Left cardiac atrium (tissue), 4 donors: ENCODE measurements at regions not wholly inside any gene's neighbourhood (a gene's known extent, or its start where the extent isn't known, plus 50 kb on each side); places are given as distances from the start of the nearest gene placed in this dataset.
"Not testable (repeated sequence)": the region's sequence is repeated elsewhere in the genome, so short reads cannot be mapped to it uniquely, and the experiment has no call there.

Experiments used
- ATAC-seq, 2 donors: fragments of 200-7000 bp; cut with Tn5 transposase; one replicate each; pipeline ENCODE4 v1.9.1; 2020; ENCODE audit warnings: mild to moderate bottlenecking in 2 of 2, moderate library complexity in 2 of 2
- DNase-seq: peaks from one replicate; pipeline ENCODE4 v3.0.0-alpha.2; 2020
- intact Hi-C, 2 donors: fragments of 100-400 bp; cut with DNase I; formaldehyde crosslinking; loops; one replicate each; pipeline versions ENCODE4 v1.14.1 to v1.15.1; 2022 to 2023
- donor health status: DM: no; HTN: yes; CAD: no.
- donor health status: DM: no; HTN: yes; CAD: no; lungs with severe emphysema.
- donor health status: DM: yes; HTN: yes; CAD: no.
- donor health status: Dilated cardiomyopathy.

DNA sequence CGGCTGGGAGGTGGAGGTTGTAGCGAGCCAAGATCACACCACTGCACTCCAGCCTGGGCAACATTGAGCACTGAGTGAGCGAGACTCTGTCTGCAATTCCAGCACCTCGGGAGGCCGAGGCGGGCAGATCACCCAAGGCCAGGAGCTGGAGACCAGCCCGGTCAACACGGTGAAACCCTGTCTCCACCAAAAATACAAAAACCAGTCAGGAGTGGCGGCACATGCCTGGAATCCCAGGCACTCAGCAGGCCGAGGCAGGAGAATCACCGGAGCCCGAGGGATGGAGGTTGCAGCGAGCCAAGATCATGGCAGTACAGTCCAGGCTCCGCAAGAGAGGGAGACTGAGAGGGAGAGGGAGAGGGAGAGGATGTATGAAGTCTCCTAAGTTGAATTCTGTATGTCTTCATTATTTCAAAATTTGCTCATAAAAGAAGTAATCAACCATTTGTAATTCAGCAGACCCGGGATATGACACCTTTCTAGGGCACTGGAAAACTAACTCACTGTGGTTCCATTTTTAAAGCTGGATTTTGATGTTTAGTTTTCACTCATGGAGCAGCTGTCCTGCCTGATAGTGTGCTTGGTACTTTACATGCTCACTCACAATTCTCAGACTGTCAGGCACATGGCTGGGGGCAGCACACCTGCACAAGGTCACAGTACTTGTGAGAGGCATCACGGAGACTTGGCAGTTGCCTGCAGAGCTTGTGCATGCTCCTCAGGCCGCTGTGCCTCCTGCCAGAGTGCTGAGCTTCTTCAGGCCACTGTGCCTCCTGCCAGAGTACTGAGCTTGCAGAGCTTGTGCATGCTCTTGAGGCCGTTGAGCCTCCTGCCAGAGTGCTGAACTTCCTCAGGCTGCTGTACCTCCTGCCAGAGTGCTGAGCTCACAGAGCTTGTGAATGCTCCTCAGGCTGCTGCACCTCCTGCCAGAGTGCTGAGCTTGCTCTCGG, 106.2 kb downstream of the ERMARD start:
- intact Hi-C loops: no loop called here
- DNase-seq: no peak
- ATAC-seq: no peak

DNA sequence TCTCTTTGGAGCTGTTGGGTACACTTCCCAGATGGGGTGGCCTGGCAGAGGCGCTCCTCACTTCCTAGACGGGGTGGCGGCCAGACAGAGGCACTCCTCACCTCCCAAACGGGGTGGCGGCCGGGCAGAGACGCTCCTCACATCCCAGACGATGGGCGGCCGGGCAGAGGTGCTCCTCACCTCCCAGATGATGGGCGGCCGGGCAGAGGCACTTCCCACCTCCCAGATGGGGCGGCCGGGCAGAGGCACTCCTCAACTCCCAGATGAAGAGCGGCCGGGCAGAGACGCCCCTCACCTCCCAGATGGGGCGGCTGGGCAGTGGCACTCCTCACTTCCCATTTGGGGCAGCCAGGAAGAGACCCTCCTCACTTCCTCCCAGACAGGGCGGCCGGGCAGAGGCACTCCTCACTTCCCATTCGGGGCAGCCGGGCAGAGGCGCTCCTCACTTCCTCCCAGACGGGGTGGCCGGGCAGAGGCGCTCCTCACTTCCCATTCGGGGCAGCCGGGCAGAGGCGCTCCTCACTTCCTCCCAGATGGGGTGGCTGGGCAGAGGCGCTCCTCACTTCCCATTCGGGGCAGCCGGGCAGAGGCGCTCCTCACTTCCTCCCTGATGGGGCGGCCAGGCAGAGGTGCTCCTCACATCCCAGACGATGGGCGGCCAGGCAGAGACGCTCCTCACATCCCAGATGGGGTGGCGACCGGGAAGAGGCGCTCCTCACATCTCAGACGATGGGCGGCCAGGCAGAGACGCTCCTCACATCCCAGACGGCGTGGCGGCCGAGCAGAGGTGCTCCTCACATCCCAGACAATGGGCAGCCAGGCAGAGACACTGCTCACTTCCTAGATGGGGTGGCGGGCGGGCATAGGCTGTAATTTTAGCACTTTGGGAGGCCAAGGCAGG, 105.3 kb downstream of the ERMARD start:
- intact Hi-C loops, DNase-seq, ATAC-seq: not testable (repeated sequence)

DNA sequence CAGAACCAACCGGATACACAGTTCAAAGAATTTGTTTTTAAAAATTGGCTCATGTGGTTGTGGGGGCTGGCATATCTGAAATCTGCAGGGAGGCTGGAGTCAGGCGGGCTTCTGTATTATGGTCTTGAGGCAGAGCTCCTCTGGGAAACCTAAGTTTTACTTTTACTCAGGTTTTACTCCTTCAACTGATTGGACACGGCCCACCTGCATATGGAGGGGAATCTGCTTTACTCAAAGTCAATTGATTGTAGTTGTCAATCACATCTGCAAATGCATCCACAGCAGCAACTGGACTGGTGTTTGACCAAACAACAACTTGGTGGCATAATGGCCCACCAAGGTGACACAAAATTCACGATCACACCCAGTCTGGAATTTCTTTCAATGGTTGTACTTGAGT, 103.4 kb downstream of the ERMARD start:
- intact Hi-C loops: no loop called here
- DNase-seq (no peak), ATAC-seq (no peak)

DNA sequence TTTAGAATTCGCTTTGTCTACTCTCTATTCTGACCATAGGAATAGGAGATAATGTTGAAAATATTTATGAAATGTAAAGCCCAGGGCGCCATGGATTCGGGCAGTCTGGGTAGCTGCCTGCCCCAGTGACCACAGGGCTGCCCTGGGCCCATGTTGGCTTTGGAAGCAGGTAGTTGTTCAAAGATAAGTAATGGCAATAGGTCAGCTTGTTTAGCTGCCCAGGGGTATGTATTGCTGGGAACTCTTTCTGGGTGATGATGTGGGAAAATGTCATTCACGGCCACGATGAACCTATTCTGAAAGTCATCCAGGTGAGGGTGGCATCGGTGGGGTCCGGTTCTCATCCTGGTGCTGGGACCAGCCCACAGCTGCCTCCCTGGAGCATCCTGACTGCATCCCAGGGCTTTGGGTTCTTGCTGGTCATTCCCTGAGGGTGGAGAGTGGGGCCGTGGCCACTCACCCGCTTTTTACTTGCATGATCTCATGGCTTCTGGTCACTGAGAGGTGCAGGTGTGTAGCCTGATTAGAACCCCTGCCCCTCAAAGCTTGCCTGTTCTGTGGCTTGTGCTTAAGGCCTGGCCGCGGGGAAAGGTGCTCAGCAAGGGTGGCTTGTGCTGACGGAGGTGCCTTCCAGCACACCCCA, 102.8 kb downstream of the ERMARD start:
- intact Hi-C loops: no loop called here
- ATAC-seq (no peak), DNase-seq (no peak)

DNA sequence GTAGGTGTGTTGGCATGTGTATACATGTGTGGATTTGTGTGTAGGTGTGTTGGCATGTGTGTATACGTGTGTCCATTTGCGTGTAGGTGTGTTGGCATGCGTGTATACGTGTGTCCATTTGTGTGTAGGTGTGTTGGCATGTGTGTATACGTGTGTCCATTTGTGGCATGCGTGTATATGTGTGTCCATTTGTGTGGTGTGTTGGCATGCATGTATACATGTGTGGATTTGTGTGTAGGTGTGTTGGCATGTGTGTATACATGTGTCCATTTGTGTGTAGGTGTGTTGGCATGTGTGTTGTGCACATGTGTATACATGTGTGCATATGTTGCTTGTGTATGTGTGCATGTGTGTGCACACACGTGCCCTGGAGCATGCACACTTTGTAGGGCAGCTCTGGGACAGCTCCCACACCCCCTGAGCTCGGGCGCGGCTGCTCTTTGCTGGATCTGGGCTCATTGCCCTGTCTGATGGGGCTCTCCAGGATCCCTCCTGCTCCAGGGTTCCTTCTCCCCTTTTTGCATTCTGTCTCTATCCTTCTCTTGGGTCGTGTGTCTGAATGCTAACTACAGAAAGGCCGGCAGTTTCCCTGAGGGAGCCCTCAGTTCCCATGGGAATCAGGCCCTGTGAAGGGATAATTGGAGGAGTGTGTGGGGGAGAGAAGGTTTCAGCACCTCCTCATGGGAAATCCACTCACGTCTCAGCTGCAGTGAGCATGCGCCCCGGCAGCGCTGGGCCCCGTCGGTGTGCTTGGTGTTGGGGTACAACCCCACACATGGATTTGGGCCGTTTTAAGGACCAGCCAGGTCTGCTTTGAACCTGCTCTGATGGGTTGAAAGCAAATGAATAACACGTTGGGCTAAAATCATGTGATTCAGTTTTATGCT, 102.0 kb downstream of the ERMARD start:
- no peak for DNase-seq
- ATAC-seq: no peak
- intact Hi-C loops: no loop called here

DNA sequence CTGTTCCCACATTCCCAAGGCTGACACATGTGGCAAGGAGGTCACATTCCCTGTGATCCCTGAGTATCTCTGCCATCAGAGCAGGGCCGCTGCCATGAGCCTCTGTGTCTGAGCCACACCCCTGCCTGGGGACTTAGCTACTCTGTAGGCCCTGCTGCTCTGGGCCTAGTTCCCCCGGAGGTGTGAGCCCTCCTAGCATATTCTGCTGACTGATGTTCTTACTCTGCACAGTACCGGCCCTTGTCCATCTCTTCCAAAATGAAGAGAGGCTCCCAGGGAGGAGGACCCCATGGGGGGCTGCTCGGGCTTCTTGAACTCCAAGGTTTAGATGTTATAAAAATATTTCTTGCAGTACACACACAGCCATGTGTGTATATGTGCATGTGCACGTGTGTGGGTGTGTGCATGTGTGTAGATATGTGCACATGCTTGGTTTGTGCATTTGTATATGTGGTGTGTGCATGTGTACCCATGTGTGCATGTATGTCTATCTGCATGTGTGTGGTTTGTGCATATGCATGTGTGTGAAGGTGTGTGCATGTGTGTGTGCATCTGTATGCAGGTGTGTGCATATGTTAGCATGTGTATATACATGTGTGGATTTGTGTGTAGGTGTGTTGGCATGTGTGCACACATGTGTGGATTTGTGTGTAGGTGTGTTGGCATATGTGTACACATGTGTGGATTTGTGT, 101.2 kb downstream of the ERMARD start:
- ATAC-seq (peak in 1 of 2 donors; percentile 36), DNase-seq (no peak)
- intact Hi-C loops: no loop called here

DNA sequence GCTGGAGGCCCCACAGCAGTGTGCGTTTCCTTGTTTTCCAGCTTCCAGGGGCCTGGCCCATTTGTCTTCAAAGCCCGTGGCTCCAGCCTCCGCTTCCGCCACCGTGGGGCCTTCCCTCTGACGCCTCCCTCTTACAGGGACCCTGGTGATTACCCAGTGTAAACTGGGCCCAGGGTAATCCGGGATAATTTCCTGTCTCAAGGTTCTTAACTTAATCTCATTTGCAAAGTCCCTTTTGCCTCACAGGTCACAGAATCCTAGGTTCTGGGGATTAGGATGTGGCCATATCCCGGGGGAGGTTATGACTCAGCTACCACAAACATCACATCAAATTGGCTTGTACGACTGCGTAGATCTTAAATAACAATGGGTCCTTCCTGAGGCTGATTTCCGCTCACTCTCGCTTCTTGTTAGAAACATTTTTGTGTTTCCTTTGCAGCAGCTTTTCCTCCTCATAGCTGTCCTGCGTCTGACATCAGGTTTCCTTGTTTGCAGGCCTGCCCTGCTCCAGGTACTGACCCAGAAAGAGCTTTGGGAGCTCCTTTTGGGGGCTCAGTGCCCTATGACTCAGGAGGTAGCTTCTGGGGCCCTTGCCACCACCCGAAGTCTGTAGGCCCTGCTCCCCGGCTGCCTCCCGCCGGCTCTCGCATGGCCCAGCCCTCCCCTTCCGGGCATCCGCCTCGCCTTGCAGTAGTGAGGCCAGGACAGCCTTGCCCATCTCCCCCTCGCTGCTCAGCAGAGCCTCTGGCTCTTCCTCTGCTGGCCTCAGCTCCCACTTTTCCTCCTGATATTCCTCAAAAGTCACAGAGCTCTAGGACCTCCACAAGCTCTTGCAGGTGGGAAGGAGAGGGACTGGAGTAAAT, 100.5 kb downstream of the ERMARD start:
- DNase-seq (peak; percentile 57), ATAC-seq (peak; percentile 70 to 74)
- intact Hi-C loops: no loop called here

DNA sequence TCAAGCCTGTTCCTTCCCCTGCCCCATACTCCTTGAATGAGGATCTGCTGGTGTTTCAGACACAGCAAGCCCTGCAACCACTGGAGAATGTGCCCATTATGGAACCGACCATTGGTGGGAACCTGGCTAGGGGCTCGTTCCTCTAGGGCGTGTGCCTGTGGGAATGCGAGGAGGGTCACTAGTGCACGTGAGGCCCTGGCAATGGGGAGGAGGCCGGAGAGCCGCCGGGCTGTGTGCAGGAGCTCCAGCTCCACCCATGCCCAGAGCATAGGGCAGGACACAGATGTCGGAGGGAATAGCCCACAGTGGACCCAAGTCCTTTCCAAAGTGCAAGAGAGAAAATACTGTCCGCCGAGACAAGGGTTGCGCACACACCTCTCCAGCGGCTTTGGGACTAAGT, 99.3 kb downstream of the ERMARD start:
- ATAC-seq: no peak
- intact Hi-C loops: no loop called here
- DNase-seq: no peak

DNA sequence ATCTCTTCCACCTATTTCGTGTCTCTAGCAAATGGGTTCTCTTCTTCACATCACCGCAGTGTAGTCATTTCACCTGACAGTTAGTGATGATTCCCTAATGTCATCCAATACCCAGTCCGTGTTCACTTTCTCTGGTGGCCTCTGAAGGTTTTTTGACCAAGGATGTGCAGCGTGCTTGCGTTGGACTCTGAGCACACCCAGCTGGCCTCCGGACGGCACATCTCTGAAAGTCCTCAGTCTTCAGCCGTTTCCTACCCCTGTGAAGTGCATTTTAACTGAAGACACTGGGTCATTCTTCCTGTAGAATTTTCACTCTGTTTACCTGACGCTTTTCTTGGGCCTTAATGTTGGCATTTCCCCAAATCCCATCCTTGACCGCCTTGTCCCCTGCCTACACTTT, 98.7 kb downstream of the ERMARD start:
- intact Hi-C loops: no loop called here
- ATAC-seq (no peak), DNase-seq (no peak)

DNA sequence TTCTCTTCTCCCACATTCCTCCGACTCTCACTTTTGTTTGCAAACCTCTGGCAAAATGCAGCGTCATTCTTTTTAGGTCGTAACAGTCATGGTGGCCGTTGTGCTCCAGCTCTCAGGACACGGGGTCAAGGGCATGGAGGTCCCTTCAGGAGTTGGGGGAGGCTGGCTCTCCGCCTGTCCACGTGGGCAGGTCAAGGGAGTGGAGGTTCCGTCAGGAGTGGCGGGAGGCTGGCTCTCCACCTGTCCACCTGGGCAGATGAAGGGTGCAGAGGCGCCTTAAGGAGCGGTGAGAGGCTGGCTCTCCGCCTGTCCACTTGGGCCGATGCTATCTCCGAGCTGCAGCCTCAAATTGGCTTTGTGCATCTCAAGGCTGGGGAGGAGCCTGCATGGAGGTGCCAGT, 98.0 kb downstream of the ERMARD start:
- intact Hi-C loops: no loop called here
- DNase-seq (no peak), ATAC-seq (no peak)

DNA sequence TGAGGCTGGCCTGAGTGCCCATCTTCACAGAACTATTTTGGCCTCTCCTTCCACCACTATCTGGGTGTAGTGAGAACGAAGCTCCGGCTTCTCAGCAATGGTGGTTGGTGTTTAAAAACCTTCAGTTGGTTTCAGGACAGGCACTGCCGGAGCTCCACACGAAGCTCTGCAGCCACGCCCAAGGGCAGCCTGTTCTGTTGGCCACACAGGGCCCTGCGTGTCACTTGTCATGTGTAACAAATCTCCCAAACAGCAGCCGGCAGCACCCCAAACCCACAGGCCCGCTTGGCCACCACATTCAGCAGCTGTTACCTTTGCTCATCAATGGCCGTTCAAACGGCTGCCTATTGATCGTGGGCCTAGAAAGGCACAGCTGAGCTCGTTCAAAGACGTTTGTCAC, 97.5 kb downstream of the ERMARD start:
- ATAC-seq: no peak
- intact Hi-C loops: no loop called here
- no peak for DNase-seq

DNA sequence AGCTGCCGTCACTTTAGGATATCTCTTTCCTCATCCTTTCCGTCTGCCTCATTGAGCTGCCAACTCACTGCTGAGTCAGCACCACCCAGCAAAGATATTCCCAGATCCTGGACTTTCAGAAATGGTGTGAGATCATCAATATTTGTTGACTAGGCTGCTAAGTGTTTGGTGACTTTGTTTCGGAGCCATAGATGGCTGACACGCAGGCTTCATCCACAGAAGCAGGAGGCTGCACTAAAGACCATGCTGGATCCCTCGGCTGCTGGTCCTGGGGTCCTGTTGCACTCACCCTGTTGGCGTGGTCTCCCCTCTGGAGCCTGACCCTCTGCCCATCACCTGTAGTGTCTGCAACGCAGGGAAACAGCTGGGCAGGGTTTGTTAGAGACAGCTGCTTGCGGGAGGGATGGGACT, 96.5 kb downstream of the ERMARD start:
- ATAC-seq: no peak
- no peak for DNase-seq
- intact Hi-C loops: no loop called here

DNA sequence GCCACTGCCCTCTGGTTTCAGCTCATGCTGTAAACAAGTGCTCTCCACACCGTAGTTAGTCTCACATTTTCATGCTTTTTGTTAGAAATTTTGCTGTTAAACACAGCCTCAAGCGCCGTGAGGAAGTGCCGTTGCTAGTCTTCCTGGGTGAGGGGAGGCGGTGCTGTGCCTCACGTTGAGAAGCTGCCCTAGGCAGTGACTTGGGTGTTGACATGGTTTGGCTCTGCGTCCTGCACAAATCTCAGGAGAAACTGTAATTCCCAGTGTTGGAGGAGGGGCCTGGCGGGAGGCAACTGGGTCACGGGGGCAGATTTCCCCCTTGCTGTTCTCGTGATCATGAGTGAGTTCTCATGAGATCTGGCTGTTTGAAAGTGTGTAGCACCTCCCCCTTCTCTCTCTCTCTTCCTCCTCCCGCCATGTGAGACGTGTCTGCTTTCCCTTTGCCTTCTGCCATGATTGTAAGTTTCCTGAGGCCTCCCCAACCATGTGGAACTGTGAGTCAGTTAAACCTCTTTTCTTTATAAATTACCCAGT, 95.8 kb downstream of the ERMARD start:
- DNase-seq (no peak), ATAC-seq (peak in 1 of 2 donors; percentile 69)
- intact Hi-C loops: no loop called here

DNA sequence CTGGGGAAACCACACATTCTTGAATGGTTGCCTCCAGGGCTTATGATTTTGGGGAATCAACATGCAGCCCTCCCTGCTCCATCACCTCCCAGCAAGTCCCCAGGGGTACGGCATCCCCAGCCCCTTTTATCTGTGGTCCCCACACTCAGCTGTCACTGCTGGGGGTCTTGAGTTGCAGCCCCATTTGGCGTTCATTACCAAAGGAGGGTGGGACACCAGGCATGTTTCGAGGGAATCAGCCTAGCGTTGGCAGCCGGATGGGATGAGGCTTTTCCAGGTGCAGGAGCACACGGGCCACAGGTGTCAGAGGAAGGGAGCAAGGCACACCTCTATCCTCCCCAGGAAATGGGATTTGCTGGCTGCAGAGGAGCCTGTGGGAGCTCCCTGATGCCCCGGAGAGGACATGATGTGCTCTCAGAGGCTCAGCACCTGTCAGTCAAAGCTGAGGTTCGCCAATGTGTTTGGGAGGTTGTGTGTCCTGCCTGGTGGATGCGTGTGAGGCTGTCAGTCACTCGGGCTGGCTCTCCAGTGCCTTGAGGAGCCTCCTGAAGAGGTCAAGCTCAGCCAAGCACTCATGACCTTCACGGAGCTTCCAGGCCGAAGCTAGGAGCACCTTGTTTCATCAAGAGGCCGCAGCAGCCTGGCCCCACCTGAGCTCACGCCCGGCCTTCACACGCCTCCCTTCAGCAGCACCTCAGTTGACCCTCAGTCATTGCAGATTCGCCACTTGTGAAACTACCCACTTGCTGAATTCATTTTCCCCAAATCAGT, 95.0 kb downstream of the ERMARD start:
- intact Hi-C loops: no loop called here
- DNase-seq: peak; percentile 5
- ATAC-seq: no peak

DNA sequence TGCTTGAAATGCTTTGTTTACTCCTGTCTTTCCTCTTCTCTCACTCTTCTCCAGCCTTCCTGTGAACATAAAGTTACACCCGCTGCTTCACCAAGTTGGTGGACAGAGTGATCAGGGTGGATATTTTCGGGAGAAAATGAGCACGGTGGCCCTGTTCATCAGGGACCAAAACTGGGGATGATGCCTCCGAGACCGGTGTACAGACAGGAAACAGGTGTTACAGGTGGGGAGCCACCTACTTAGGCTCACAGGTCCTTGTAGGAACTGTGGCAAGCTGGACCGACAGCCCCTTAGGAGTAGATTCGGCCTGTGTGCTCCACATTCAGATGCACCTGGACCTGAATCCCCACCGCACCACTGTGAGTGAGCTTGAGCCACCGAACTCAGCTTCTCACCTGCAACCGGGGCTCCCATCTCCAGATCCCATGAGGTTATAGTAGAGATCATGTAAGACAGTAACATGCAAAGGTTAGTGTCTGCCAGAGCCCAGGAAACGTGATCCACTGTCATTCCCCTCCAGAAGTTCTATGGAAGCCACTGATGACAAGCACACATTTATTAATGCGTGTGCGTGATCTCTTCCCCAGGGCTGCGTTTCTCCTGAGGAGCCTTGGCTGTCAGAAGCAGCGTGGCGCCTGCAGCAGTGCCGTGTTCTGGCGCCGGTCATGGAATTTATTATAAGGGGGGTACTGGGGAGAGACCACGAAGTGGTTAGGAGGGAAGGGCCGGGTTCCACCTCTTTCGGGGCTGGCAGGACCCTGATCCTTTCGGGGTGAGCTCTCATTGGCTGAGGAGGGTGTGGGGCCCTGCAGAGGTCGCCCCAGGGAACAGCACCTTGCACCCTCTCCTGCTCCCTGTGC, 94.2 kb downstream of the ERMARD start:
- ATAC-seq (no peak), DNase-seq (peak; percentile 2)
- intact Hi-C loops: no loop called here
